OCI-LY1 (cell line): ENCODE measurements at regions not wholly inside any gene's neighbourhood (a gene's known extent, or its start where the extent isn't known, plus 50 kb on each side); places are given as distances from the start of the nearest gene placed in this dataset.

Experiments
- EZH2 ChIP-seq: fragments of 200-600 bp; sonication (generic), shearing (Covaris generic); IDR thresholded peaks from 2 replicates; pipeline ENCODE4 v1.8.0; 2017; ENCODE audit warnings: borderline replicate concordance, mixed run types, mild to moderate bottlenecking, antibody characterized with exemption, low read length, moderate library complexity, mixed read lengths
- TF ChIP-seq, protein P1 (sequence below): fragments of 200-600 bp; sonication (generic), shearing (Covaris generic); IDR thresholded peaks from 2 replicates; pipeline ENCODE4 v1.5.1; 2017; ENCODE audit warnings: mild to moderate bottlenecking, antibody characterized with exemption, low read length, moderate library complexity, mixed read lengths

DNA sequence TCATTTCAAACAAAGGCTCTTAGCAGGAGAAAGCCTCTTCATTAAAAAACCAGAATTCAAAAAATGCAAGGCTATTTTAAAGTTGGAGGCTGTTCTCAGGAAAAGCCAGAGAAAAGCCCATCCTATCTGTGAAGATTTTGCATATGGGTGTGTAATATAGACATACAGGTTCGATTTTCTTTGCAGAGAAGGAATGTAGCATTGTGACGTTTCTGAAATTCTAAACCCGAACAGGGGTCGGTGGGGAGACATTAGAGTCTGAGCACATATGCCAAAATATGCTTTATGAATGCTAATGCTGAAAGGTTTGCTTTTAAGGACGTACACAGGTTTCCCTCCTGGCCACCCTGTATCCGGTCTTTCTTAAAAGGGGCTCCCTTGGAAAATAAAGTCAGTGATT is 363.1 kb upstream of the PAPPA start:
- TF ChIP-seq, protein P1, sequence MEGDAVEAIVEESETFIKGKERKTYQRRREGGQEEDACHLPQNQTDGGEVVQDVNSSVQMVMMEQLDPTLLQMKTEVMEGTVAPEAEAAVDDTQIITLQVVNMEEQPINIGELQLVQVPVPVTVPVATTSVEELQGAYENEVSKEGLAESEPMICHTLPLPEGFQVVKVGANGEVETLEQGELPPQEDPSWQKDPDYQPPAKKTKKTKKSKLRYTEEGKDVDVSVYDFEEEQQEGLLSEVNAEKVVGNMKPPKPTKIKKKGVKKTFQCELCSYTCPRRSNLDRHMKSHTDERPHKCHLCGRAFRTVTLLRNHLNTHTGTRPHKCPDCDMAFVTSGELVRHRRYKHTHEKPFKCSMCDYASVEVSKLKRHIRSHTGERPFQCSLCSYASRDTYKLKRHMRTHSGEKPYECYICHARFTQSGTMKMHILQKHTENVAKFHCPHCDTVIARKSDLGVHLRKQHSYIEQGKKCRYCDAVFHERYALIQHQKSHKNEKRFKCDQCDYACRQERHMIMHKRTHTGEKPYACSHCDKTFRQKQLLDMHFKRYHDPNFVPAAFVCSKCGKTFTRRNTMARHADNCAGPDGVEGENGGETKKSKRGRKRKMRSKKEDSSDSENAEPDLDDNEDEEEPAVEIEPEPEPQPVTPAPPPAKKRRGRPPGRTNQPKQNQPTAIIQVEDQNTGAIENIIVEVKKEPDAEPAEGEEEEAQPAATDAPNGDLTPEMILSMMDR = no peak
- no peak for TF ChIP-seq EZH2
